DND-41 (cell line): ENCODE measurements at regions not wholly inside any gene's neighbourhood (a gene's known extent, or its start where the extent isn't known, plus 50 kb on each side); places are given as distances from the start of the nearest gene placed in this dataset.

Experiments
- EZH2 ChIP-seq: IDR thresholded peaks from 3 replicates; pipeline ENCODE4 v1.6.1; 2012; ENCODE audit warnings: borderline replicate concordance, low read depth, mild to moderate bottlenecking, moderate library complexity, low read length, inconsistent platforms; ENCODE audit not compliant: severe bottlenecking
- TF ChIP-seq, protein P1 (sequence below): IDR thresholded peaks from 2 replicates; pipeline ENCODE4 v1.5.1; 2012; ENCODE audit warnings: borderline replicate concordance, low read length, moderate library complexity, mild to moderate bottlenecking; ENCODE audit not compliant: poor library complexity, severe bottlenecking; ENCODE audit errors: extremely low read depth

DNA sequence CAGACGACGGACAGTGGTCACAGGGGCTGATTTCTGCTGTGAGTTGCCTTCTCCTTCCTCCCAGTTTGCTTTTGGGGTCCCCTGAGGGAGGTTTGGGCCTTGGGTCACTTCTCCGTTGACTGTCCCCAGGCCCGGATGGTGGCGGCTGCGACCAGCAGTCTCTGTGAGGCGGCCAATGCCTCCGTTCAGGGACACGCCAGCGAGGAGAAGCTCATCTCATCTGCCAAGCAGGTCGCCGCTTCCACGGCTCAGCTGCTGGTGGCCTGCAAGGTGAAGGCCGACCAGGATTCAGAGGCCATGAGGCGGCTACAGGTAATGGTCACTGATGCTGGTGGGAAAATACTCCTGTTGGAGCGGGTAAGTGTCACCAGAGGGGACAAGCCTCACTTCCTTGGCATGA lies 206.8 kb upstream of the TPM1 start:
- TF ChIP-seq, protein P1, sequence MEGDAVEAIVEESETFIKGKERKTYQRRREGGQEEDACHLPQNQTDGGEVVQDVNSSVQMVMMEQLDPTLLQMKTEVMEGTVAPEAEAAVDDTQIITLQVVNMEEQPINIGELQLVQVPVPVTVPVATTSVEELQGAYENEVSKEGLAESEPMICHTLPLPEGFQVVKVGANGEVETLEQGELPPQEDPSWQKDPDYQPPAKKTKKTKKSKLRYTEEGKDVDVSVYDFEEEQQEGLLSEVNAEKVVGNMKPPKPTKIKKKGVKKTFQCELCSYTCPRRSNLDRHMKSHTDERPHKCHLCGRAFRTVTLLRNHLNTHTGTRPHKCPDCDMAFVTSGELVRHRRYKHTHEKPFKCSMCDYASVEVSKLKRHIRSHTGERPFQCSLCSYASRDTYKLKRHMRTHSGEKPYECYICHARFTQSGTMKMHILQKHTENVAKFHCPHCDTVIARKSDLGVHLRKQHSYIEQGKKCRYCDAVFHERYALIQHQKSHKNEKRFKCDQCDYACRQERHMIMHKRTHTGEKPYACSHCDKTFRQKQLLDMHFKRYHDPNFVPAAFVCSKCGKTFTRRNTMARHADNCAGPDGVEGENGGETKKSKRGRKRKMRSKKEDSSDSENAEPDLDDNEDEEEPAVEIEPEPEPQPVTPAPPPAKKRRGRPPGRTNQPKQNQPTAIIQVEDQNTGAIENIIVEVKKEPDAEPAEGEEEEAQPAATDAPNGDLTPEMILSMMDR, result no peak
- TF ChIP-seq EZH2, result no peak
